ENCODE measurements at regions not wholly inside any gene's neighbourhood (a gene's known extent, or its start where the extent isn't known, plus 50 kb on each side); places are given as distances from the start of the nearest gene placed in this dataset.

GRCh38 chr14:51430633-51431032 is 190.6 kb downstream of the TMX1 start:
- no peak for TF ChIP-seq CTCF (IDR thresholded peaks at IDR 0.05)
- TF ChIP-seq POLR2AphosphoS5 (IDR thresholded peaks at IDR 0.05), result no peak
- TF ChIP-seq POLR2A (IDR thresholded peaks at IDR 0.05; ENCODE audit: low read depth), result no peak
- TF ChIP-seq EP300 (IDR thresholded peaks at IDR 0.05), result no peak

Data from esophagus muscularis mucosa (tissue), 4 donors.